8988T (cell line): ENCODE measurements at regions not wholly inside any gene's neighbourhood (a gene's known extent, or its start where the extent isn't known, plus 50 kb on each side); places are given as distances from the start of the nearest gene placed in this dataset.
"Not testable (repeated sequence)": the region's sequence is repeated elsewhere in the genome, so short reads cannot be mapped to it uniquely, and the experiment has no call there.

Experiments
- DNase-seq: peaks from one replicate; pipeline ENCODE4 v3.0.0; 2011

DNA sequence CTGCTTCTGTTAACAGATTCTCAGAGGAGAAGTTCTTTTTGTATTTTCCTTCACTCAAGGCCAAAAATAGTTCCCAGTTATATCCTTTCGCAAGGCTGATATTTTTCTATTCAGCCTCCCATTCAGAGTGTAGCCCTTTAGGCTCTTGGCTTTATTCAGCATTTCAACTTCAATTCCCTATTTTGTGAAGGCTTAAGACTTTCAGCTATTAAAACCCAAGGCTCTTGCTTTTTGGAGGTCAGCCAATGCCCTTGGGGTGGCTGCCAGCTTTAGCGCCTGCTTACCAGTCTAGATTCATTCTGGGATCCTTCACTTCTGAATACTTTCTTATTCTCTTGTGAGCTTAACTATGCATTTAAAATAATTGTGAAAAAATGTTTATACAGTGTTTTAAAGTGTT, 57.3 kb upstream of the ADGRA3 start:
- no peak for DNase-seq

DNA sequence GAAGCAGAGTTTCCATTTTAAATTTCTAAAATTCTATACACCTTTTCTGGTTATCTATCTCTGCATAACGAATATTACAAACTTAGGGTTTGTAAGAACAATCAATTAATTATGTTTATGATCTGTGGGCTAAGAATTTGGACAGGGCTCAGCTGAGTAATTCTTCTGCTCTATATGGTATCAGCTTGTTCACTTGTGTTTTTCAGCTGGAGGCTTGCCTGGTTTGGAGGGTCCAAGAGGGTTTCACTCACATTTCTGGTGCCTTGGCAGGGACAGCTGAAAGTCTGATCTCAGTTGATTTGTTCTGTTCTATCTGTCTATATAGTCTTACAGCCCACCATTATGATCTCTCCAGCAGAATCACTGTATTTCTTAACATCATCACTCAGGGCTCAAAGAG, 57.8 kb upstream of the ADGRA3 start:
- no peak for DNase-seq

DNA sequence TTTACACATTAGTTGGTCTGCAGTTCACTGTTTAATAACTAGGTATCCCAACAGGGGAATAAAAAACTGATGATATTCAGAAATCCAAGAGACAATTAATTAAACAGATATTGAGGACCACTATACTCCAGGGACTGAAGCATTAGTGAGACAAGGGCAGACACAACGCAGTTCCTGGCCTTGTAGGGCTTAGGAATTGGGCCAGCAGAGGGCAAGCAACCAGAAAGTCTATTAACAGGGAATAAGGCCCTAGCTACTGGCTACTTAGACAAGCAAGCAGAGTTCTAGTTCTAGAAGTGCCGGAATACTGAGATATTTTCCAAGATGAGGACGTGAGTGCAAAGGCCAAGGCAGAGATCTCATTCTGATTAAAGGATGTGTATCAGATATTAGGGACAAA, 58.6 kb upstream of the ADGRA3 start:
- DNase-seq, result no peak

DNA sequence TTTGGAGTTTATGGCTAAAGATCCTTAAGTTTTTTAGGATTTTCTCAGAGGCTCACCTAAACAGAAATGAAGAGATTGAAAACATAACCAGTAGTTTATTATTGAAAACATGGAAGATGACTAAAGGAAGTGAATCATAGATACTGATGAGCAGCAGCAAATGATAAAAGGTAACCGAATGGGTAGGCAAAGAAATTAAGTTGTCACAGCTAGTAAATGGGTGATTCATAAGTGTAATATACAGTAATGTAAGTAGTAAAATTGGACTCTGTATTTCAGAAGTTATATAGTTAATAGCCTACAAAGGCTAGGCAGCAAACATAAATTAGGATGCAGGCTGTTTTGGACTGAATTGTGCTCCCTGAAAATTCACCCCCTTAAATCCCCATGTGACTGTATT, 59.0 kb upstream of the ADGRA3 start:
- DNase-seq, result no peak

DNA sequence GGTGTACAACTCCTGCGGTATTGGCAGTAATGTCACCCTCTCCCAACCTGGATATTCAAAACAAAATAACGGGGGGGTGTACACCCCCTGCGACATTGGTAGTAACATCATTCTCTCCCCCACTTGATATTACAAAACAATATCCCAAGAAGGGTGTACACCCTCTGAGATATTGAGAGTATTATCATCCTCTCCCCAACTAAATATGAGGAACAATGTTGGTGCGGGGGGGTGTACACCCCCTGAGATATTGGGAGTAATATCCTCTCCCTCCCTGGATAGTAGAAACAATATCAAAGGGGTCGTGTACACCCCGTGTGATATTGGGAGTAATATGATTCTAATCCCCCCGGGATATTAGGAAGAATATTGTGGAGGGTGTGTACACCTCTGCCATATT, 71.4 kb upstream of the ADGRA3 start:
- no peak for DNase-seq

DNA sequence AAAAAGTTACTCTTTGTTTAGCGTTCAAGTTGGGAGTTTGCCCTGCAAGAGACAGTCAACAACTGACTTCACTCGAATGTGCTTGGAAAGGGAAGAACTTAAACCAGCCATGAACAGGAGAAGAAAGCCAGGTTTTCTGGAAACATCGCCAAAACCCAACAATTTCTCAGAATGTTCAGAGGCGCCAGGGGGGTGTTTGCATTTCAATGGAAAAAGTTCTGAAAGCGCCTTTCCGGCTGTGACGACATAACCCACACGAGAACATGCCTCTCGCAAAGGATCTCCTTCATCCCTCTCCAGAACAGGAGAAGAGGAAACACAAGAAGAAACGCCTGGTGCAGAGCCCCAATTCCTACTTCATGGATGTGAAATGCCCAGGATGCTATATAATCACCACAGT, 78.1 kb upstream of the ADGRA3 start:
- no peak for DNase-seq

DNA sequence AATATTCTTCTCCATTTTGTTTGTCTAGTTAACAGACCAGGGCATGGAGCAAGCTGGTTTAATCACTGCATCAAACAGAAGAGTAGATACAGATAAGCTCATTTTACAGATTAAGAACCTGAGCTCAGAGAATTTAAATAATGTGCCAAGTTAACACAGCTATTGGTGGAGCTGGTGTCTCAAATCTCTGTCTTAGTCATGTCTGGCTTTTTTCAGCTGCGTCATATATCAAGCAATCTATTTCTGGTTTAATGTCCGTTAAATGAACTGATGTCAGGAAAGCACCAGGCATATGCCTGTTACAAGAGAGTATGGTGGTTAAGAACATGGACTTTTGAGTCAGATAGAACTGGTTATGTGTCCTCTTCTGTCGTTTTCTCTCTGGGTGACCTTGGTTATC, 79.8 kb upstream of the ADGRA3 start:
- DNase-seq, result no peak

DNA sequence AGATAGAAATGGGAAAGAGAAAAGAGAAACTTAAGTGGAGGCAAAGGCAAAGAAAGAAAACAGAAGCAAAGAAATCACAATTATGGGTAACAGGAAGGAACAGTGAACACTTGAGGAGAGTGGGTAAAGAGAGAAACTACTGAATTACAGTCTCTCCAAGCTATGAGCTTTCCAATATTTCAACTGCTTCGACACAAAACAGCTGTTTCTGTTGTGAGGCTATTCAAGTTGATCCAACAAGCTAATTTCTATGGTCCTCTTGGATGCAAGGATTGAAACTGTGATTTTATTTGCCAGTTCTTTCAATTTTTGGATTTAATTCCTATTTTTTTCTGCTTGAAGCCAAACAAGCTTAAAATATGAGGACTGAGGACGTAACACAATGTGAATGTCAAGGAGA, 80.5 kb upstream of the ADGRA3 start:
- DNase-seq, result no peak

DNA sequence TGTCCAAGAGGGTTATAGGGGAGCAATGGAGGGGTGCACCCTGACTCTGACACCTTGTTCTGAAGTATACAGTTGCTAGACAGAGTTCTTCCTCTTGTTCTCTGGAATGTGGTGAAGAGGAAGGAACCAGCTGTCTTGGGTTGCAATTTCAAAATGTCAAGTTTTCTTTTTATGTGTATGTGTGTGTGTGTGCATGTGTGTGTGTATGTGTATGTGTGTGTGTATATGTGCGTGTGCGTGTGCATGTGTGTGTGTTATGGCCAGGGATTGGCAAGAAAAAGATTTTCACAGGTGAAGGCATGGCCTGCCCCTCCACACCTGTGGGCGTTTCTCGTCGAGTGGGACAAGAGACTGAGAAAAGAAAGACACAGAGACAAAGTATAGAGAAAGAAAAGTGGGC, 81.6 kb upstream of the ADGRA3 start:
- DNase-seq, result no peak

DNA sequence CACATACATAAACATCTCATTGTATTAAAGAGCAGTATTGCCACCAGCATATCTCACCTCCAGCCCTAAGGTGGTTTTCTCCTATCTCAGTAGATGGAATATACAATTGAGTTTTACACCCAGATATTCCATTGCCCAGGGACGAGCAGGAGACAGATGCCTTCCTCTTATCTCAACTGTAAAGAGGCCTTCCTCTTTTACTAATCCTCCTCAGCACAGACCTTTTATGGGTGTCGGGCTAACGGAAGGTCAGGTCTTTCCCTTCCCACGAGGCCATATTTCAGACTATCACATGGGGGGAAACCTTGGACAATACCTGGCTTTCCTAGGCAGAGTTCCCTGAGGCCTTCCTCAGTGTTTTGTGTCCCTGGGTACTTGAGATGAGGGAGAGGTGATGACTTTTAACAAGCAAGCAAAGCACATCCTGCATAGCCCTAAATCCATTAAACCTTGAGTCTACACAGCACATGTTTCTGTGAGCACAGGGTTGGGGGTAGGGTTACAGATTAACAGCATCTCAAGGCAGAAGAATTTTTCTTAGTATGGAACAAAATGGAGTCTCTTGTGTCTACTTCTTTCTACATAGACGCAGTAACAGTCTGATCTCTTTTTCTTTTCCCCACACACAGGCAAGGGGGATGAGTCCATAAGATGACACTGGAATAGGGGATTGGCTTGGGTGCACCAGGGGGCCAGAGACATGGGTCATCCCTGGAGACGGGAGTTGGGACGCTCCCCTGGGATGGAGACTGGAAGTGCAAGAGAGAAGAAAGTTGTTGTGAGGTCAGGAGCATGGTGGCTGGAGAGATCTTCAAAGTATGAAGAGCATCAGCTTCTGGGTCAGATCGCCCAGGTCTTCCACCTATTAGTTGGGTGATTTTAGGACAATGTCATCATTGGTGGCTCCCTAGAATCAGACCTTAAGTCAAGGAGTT, 82.5 kb upstream of the ADGRA3 start:
- DNase-seq, result not testable (repeated sequence)

DNA sequence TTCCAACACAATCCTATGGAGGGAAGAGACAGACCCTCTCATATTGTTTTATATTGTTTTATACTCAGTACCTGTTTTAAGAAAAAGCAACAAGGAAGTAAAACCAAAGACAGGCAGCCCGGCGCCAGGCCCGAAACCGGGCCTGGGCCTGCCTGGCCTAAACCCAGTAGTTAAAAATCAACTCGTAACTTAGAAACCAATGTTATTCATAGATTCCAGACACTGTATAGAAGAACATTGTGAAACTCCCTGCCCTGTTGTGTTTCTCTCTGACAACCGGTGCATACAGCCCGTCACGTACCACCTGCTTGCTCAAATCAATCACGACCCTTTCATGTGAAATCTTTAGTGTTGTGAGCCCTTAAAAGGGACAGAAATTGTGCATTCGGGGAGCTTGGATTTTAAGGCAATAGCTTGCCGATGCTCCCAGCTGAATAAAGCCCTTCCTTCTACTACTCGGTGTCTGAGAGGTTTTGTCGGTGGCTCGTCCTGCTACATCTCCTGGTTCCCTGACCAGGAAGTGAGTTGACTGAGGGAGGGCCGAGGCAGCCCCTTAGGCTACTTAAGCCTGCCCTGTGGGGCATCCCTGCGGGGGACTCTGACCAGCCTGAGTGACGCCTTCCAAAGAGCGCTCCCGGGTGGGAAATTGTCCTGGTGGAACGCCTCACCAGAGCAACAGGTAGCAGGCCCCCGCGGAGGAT, 83.5 kb upstream of the ADGRA3 start:
- DNase-seq, result not testable (repeated sequence)

DNA sequence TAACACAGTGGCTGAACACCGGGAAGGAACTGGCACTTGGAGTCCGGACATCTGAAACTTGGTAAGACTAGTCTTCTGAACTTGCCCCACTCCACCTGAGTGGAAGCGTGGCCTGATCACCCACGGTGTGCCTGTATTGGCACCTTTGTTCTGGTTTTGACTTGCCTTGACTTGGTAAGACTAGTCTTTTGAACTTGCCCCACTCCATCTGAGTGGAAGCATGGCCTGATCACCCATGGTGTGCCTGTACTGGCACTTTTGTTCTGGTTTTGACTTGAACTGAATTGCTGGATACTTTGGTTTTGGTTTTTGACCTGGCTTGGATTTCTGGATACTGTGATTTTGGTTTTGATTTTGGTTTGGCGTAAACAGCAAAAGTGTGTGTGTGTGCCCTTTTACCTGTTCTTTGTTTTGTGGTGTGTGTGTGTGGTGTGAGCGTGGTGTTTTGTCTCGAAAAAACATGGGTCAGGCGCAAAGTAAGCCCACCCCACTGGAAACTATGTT, 84.1 kb upstream of the ADGRA3 start:
- DNase-seq, result not testable (repeated sequence)

DNA sequence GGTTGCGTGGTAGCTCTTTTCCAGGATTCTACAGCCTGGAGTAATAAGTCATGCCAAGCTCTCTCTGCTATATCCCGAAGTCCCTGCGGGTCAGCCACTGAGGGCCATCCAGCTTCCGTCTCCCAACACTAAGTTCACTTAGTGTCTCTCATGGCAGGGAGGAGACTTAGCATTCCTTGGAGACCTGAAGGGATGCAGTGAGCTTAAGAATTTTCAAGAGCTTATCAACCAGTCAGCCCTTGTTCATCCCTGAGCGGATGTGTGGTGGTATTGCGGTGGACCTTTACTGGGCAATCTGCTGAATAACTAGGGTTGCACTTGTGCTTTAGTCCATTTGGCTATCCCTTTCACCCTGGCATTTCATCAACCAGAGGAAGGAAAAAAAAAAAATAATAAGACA, 85.8 kb upstream of the ADGRA3 start:
- not testable (repeated sequence) for DNase-seq

DNA sequence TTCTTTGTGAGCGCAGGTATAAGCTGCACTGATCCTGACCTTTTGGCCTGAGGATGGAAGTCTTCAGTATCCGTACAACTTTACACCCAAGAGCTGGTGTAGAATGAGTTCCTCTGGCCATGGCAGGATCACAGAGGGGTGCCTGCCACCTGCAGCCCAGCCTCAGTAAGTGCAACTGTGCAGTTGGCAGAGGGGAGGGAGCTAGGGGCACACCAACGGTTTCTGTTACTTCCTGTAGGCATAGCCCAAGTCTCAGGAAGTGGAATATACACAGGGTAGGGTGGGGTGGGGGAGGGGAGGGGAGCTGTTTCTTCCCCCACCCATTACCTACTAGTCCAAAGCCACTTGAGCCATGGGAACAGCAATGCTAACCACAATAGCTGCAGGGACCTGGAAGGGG, 85.4 kb upstream of the GBA3 start:
- DNase-seq, result peak; percentile 42

DNA sequence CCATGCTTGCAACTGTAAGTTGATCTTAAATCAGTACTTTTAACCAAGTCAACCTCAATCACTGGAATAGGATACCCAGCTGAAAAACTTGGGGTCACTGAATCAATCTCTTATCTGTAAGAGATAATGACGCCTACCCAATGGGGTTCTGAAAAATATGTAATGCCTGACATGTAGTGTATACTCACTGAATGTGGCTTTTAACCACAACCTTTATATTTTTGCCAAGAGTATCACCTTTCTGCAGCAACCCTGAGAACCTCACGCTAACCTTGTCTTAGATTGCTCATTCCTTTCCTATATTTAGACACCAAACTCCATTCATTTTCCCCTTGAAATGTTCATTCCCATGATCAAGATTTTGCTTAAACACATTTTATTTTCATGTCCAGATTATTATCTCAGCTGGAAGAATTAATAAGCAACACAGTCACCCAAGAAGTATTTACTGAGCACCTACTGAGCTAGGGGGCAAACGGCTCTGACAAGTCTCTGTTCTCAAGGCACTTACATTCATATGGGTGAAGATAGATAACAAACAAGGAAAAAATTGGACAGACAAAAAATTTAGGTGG, 82.7 kb upstream of the GBA3 start:
- not testable (repeated sequence) for DNase-seq

DNA sequence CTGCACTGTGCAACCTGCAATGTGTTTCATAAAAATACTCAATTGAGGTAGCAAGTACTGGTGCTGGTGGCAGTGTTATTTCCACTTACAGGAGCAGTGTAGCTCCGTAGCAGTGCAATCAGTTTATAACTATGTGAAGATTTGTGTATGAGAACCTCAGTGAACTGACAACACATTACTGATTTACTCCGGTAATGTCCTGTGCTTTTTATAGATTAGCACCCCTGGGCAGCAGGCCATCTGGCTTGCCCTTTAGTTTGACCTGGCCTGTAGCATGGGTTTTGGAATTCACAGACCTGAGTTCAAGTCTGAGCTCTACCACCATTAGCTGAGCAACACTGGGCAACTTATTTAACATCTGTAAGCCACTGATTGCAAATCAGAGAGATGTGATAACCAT, 78.6 kb upstream of the GBA3 start:
- no peak for DNase-seq

DNA sequence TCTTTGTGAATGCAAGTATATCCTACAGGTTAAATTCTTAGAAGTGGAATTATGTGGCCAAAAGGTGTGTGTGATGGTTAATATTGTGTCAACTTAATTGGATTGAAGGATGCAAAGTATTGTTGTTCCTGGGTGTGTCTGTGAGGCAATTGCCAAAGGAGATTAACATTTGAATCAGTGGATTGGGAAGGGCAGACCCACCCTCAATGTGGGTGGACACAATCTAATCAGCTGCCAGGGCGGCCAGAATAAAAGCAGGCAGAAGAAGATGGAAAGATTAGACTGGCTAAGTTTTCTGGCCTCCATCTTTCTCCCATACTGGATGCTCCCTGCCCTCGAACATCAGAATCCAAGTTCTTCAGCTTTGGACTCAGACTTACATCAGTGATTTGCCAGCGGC, 76.2 kb upstream of the GBA3 start:
- DNase-seq, result no peak

DNA sequence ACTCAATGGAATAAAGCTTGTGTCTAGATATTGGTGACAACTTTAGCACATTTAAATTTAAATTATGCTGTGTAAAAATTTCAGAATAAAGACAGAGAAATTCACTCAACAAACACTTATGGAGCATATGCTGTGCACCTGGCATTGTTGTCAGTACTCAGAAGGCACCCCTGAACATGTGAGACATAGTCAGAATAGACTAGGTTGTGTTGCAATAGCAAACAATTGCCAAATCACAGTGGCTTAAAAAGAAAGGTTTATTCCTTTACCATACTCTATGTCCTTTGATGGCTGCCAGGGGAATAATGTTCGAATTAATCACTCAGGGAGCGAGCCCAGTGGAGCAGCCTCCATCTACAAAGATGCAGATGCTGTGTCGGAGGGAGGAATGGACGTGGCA, 72.6 kb upstream of the GBA3 start:
- DNase-seq, result not testable (repeated sequence)

DNA sequence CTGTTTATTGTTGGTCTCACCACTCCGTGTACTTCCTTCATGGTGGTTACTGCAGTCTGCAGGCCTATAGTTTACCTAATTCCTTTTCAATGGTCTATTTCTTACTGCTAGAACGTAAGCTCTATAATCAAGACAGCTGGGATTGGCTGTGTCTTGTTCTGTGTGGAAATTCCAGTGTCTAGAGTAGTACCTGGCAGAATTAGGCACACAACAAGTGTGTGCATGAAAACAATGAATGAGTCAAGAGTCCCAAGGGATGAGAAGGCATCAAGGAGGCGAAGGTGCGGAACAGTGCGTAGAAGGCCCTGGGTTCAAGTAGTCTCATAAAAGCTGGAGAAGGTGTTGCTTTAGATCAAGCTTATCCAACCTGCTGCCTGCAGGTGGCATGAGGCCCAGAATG, 70.8 kb upstream of the GBA3 start:
- not testable (repeated sequence) for DNase-seq

DNA sequence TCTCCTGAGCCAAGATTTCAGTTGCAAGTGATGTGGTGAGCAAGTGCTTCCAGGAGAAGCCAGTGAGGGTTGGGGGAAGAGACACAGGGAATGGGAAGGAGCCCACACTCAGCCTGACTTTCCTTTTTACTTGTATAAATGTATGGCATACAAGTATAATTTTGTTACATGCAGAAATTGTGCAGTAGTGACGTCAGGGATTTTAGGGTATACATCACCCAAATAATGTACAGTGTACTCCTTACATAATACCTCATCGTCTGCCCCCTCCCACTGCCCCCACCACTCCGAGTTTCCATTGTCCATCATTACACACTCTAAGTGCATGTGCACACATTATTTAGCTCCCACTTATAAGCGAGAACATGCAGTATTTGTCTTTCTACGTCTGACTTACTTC, 68.7 kb upstream of the GBA3 start:
- not testable (repeated sequence) for DNase-seq

DNA sequence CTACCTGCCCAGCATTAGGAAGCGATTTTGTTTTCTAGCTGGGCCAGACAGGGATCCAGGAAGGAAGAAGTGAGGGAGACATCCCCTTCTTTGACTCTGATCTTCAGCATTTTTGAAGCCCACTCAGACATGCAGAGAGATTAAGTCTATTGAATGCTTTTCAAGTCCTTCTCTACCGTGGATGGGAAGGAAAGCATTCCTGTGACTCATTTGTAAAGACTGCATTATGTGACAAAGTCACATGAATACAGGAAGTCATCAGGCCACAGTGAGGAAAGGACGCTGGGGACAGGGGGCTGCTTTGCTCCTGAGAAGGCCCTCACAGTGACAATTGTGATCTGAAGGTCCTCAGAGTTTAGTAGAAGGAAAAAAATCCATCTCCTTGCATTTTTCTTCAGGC, 67.4 kb upstream of the GBA3 start:
- DNase-seq, result no peak

DNA sequence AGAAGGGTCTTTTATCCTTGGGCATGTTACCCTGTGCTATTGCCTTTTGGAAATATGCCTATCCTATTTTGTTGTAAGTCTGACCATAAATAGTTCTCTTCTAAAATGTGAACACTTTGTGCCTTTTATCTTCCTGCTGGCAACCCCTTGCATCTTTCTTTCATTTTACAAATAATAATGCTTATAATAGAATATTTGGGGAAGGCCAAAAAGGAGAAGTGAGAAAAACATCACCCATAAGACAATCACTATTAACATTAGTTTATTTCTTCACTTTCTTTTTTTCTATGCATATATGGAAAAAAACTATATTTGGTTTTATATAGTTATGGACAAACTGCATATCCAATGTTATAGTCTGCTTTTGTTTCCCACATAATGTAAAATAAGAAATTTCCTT, 64.9 kb upstream of the GBA3 start:
- DNase-seq, result not testable (repeated sequence)

DNA sequence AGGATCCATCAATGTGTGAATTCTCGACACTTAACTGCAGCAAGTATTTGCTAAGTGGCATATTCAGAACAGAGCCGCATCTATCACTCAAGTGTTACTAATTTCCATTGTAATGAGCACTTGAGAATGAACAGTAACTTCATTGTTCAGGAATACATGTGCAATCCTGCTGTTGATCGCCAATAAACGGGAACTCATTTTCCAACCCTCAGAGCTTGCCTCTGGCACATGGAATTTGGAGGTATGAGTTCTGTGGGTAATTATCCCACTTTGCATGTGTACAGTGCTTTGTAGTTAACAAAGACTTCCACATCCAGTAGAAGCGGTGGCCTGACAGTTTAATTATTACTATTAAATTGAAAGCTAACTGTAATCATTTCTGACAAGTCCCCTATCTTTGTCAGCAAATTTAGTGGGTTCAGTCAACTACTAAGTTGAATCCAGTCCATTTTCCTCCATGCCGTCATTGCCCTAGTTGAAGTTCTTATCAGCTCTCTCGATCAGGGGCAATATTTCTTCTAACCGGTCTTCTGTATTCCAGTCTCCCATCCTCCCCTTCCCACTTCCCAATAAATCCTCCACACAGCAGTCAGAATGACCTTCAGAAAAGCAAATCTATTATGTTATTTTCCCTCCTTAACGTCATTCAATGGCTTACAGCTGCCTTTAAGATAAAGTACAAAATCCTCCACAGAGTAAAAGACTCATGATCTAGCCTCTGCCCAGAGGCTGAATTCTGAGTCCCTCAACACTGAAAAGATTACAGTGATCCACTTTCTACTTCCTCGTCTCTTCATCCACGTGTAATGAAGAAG, 62.4 kb upstream of the GBA3 start:
- not testable (repeated sequence) for DNase-seq
